ENCODE measurements at regions not wholly inside any gene's neighbourhood (a gene's known extent, or its start where the extent isn't known, plus 50 kb on each side); places are given as distances from the start of the nearest gene placed in this dataset.

- intact Hi-C loops (cut with DNase I; ENCODE audit: low total_unique reads), result no loop called here
- Histone ChIP-seq H3K9me3 (no peaks in the 10 kb centered on the region), H3K4me1 (no peaks in the 10 kb centered on the region), H3K4me3 (no peak overlapping the region), H3K27me3 (no peaks in the 10 kb centered on the region), H3K36me3 (no peaks in the 10 kb centered on the region), H3K27ac (no peak overlapping the region)
- TF ChIP-seq POLR2A (IDR thresholded peaks at IDR 0.05) (no peak), CTCF (IDR thresholded peaks at IDR 0.05) (no peak)
- no peak for DNase-seq
These were observed 513.5 kb downstream of the TFAP2A start for GRCh38 chr6:9901376-9901775.

- intact Hi-C loops (cut with DNase I; ENCODE audit: low total_unique reads), result no loop called here
- no peak overlapping the region for H3K4me3 ChIP-seq
These were observed 518.1 kb downstream of the TFAP2A start for GRCh38 chr6:9896806-9897205.

GRCh38 chr6:9890893-9891292 is 524.0 kb downstream of the TFAP2A start:
- H3K4me3 ChIP-seq, result no peak overlapping the region
- DNase-seq, result no peak
- H3K27ac ChIP-seq, result no peak overlapping the region
- no peaks in the 10 kb centered on the region for H3K36me3 ChIP-seq
- TF ChIP-seq CTCF (IDR thresholded peaks at IDR 0.05) (no peak), POLR2A (IDR thresholded peaks at IDR 0.05) (no peak)
- no peaks in the 10 kb centered on the region for H3K4me1 ChIP-seq
- intact Hi-C loops (cut with DNase I; ENCODE audit: low total_unique reads), result no loop called here
- H3K27me3 ChIP-seq, result no peaks in the 10 kb centered on the region
- H3K9me3 ChIP-seq, result no peaks in the 10 kb centered on the region

More at GRCh38 chr6:9896806-9897205, 518.1 kb downstream of the TFAP2A start:
- H3K4me1 ChIP-seq, result no peaks in the 10 kb centered on the region
- DNase-seq, result no peak
- no peaks in the 10 kb centered on the region for H3K36me3 ChIP-seq
- H3K27ac ChIP-seq, result no peak overlapping the region
- no peak for TF ChIP-seq POLR2A (IDR thresholded peaks at IDR 0.05)
- no peak for TF ChIP-seq CTCF (IDR thresholded peaks at IDR 0.05)
- no peaks in the 10 kb centered on the region for H3K9me3 ChIP-seq
- no peaks in the 10 kb centered on the region for H3K27me3 ChIP-seq

- no peak overlapping the region for H3K4me3 ChIP-seq
These were observed 524.4 kb downstream of the TFAP2A start for GRCh38 chr6:9890469-9890868.

GRCh38 chr6:9878535-9878934 is 536.3 kb downstream of the TFAP2A start:
- Histone ChIP-seq H3K27me3 (no peaks in the 10 kb centered on the region), H3K4me3 (no peak overlapping the region), H3K9me3 (no peaks in the 10 kb centered on the region), H3K27ac (no peak overlapping the region), H3K4me1 (no peaks in the 10 kb centered on the region), H3K36me3 (no peaks in the 10 kb centered on the region)
- intact Hi-C loops (cut with DNase I; ENCODE audit: low total_unique reads), result no loop called here
- no peak for DNase-seq
- no peak for TF ChIP-seq POLR2A (IDR thresholded peaks at IDR 0.05)
- TF ChIP-seq CTCF (IDR thresholded peaks at IDR 0.05), result no peak

More at GRCh38 chr6:9890469-9890868, 524.4 kb downstream of the TFAP2A start:
- H3K27me3 ChIP-seq, result no peaks in the 10 kb centered on the region
- H3K36me3 ChIP-seq, result no peaks in the 10 kb centered on the region
- no peaks in the 10 kb centered on the region for H3K4me1 ChIP-seq
- H3K9me3 ChIP-seq, result no peaks in the 10 kb centered on the region
- TF ChIP-seq POLR2A (IDR thresholded peaks at IDR 0.05) (no peak), CTCF (IDR thresholded peaks at IDR 0.05) (no peak)
- H3K27ac ChIP-seq, result no peak overlapping the region
- DNase-seq, result no peak
- intact Hi-C loops (cut with DNase I; ENCODE audit: low total_unique reads), result no loop called here

Measured in uterus (tissue), 3 donors.